ENCODE measurements at regions not wholly inside any gene's neighbourhood (a gene's known extent, or its start where the extent isn't known, plus 50 kb on each side); places are given as distances from the start of the nearest gene placed in this dataset.

- DNase-seq (ENCODE audit: low spot score): no peak
- TF ChIP-seq CTCF (IDR thresholded peaks at IDR 0.05; ENCODE audit: extremely low read depth, missing control alignments): no peak
Observed at GRCh38 chr21:17455028-17455353, 57.9 kb upstream of the CXADR start.

- no peak for DNase-seq (ENCODE audit: low spot score)
- no peak for TF ChIP-seq CTCF (IDR thresholded peaks at IDR 0.05; ENCODE audit: extremely low read depth, missing control alignments)
Observed at GRCh38 chr21:17455451-17455850, 57.4 kb upstream of the CXADR start.

DNA sequence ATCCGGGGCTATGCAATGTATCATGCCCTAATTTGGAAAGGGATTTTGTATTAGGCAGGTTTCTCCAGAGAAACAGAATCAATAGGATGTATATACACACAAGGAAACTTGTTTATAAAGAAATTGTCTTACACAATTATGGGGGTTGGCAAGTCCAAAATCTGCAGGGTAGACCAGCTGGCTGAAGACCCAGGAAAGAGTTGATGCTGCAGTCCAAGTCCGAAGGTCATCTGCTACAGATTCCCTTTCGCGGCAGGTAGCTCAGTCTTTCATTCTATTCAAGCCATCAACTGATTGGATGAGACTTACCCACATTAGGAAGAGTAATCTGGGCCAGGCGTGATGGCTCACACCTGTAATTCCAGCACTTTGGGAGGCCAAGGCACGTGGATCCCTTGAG is 54.6 kb upstream of the CXADR start:
- TF ChIP-seq CTCF (IDR thresholded peaks at IDR 0.05; ENCODE audit: extremely low read depth, missing control alignments): no peak
- no peak for DNase-seq (ENCODE audit: low spot score)

DNA sequence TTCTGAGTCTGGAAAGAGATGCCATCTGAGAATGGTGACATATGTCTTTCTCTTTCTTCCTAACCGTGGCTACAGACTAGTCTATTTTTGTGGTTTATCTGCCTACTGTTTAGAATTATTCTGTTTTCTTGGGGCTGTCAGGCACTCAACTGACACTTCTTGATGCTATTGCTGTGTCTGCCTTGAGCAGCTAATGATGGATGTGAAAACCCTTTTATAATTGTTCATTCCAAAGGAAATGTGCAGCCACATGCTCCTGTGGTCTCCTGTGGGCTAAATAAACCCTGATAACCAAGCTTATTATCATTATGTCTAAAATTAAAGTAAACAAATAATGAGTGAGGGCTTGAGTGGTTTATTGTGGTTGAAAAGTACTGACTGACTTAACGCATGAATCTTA is 52.7 kb upstream of the CXADR start:
- no peak for DNase-seq (ENCODE audit: low spot score)

GRCh38 chr21:17461014-17461413 is 51.8 kb upstream of the CXADR start:
- TF ChIP-seq CTCF (IDR thresholded peaks at IDR 0.05; ENCODE audit: extremely low read depth, missing control alignments): no peak
- no peak for DNase-seq (ENCODE audit: low spot score)

More for the DNA sequence above, 52.7 kb upstream of the CXADR start:
- TF ChIP-seq CTCF (IDR thresholded peaks at IDR 0.05; ENCODE audit: extremely low read depth, missing control alignments): no peak

GRCh38 chr21:17461582-17461981 is 51.3 kb upstream of the CXADR start:
- TF ChIP-seq CTCF (IDR thresholded peaks at IDR 0.05; ENCODE audit: extremely low read depth, missing control alignments): no peak
- DNase-seq (ENCODE audit: low spot score): no peak

DNA sequence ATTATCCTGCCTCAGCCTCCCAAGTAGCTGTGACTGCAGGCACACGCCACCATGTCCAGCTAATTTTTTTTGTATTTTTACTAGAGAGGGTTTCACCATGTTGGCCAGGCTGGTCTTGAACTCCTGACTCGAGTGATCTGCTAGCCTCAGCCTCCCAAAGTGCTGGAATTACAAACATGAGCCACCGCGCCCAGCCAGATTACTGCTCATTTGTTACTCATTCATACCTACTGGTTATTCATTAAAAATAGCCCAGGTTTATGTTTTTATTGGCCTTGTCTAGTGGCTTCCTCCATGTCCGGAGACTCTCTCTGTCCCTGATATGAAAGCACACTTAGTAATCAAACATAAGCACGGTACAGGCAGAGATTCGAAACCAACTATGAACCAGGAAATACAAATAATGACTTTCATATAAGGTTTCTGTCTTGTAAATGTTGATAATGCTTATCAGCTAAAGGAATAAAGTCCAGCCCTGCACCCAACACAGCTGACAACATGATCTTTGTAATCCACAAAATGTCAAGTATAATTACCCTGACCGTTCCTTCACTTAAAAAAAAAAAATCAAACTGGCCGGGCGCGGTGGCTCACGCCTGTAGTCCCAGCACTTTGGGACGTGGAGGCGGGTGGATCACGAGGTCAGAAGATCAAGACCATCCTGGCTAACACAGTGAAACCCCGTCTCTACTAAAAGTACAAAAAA is 50.4 kb upstream of the CXADR start:
- no peak for TF ChIP-seq CTCF (IDR thresholded peaks at IDR 0.05; ENCODE audit: extremely low read depth, missing control alignments)
- no peak for DNase-seq (ENCODE audit: low spot score)

Measured in GM20000 (cell line).